G401.6 (cell line): ENCODE measurements at regions not wholly inside any gene's neighbourhood (a gene's known extent, or its start where the extent isn't known, plus 50 kb on each side); places are given as distances from the start of the nearest gene placed in this dataset.
"Not testable (repeated sequence)": the region's sequence is repeated elsewhere in the genome, so short reads cannot be mapped to it uniquely, and the experiment has no call there.

Experiments
- FAIRE-seq: peaks from 2 replicates; lab custom pipeline; 2012; peaks lifted over from hg19 to GRCh38; lab: Jason Lieb, UNC

DNA sequence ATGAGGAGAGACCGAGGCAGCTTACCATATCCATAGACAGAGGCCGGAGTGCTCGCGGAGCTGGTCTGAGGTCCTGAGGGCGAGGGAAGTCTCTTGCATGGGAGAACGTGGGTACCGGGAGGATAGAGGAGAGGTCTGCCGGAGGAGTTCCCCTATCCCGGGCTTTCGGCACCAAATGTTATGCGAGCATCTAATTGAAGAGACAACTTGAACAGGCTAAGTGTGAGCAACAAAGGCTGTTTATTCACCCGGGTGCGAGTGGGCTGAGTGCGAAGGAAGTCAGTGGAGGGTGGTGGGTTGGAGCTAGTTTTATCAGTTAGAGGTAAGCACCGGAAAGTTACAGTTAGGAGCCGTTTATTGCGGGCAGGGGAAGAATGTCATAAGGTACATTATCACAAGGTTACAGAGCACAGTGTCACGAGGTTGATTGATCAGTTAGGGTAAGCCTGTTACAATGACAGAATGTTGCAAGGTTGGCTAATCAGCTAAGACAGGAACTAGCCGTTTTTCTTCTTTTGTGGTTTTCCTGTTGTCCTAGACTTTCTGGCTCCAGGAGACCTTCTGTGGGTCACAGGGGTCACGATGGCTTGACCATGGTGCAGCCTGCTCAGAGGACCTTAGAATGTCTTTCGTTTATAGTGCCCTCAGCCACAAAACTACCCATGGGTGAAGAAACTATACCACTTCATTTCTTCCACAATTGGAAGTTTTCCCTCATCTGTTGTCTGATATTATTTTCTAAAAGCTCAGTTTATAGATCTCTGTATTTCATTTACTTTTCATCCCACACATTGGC lies 746.0 kb upstream of the ADGRB3 start:
- FAIRE-seq, result no peak

DNA sequence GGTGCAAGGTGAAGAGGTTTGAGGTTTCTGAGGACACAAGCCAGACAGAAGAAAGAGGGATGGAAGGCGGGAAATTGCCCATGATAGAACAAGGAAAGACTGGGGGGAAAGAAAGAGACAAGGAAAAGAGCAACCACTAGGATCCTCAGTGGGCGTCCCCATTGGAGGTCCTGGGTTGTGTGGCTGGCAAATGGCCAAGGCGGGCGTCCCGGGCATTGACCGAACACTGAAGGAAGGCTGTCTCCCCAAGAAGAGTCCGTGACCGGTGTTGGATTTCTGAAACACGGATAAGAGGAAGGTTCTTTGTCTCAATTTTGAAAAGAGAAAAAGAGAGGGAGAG lies 746.6 kb upstream of the ADGRB3 start:
- FAIRE-seq, result no peak

DNA sequence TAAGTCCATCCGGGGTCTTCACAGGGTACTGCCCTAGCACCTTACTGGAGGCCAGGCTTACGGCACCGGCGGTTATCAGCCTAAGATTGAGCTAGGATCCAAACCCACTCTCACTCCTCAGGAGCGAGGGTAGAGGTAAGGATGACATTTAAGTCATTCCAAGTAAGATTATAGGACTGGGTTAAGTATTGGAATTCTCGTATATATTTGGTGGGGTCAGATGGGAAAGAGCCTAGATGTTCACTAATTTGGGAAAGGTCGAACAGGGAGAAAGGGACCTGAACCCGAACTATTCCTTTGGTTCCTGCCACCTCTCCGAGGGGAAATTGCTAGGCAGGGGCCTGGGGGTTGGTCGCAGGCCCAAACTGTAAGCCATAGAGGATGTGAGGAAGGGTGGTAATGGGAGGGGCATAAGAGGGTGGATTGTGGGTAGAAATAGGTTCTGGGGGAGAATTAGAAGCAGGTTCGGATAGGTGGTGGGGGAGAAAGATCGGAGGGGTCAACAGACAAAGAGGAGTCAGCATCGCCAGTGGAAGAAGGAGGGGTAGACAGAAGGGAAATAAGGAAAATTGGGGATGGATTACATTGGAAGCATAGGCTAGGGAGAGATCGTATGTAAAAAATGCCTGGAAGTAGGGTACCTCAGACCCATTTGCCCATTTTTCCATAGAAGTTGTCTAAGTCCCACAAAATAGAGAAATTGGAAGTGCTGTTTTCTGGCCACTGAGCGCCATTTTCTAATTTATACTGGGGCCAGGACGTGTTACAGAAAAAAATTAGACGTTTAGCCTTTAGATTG lies 747.1 kb upstream of the ADGRB3 start:
- FAIRE-seq, result no peak

DNA sequence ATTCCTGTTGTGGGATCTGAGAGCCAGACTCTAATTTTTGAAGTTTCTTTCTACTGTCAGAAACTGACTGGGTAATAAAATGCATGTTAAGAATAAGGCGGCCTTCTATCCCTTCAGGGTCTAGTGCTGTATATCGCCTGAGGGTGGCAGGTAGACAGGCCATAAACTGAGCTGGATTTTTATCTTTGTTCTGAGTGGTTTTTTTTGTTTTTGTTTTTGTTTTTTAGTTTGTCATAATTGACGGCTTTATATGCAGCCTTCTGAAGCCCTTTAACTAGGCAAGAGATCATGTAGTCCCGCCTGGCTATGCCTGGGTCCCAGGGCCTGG lies 747.7 kb upstream of the ADGRB3 start:
- no peak for FAIRE-seq

DNA sequence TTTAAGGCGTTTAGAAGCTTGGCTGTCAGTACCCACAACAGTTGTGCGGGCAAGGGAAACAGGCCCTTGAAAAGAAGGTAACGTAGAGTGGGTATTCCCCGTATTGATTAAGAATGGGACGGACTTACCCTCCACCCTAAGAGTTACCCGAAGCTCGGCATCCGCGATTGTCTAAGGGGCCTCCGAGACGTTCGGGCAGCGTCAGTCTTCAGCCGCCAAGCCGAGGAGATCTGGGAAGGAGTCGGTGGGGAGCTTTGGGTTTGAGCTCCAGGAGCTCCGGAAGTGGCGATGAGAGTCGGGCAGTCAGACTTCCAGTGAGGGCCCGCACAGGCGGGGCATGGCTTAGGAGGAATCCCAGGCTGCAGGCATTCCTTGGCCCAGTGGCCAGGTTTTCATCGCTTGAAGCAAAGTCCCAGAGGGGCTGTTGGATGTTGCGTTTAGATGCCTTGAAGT lies 748.2 kb upstream of the ADGRB3 start:
- FAIRE-seq, result no peak

DNA sequence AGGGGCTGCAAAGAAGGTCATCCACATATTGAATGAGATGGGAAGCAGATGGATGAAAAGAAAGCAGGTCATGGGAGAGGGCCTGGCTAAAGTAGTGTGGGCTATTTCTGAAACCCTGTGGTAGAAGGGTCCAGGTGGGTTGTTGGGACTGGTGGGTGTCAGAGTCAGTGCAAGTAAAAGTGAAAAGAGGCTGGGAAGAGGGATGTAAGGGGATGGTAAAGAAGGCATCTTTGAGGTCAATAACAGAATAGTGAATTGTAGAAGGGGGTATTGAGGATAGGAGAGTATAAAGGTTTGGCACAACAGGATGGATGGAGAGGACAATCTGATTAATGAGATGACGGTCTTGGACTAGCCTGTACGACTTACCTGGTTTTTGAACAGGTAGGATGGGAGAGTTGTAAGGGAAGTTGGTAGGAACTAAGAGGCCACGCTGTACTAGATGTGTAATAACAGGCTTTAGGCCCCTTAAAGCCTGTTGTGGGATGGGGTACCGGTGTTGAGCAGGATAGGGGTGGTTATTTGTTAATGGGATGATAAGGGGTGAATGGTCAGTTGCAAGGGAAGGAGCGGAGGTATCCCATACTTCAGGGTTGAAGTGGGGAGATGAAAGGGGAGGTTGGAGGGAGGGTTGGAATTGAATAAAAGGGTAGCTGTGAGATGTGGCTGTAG lies 748.9 kb upstream of the ADGRB3 start:
- no peak for FAIRE-seq

DNA sequence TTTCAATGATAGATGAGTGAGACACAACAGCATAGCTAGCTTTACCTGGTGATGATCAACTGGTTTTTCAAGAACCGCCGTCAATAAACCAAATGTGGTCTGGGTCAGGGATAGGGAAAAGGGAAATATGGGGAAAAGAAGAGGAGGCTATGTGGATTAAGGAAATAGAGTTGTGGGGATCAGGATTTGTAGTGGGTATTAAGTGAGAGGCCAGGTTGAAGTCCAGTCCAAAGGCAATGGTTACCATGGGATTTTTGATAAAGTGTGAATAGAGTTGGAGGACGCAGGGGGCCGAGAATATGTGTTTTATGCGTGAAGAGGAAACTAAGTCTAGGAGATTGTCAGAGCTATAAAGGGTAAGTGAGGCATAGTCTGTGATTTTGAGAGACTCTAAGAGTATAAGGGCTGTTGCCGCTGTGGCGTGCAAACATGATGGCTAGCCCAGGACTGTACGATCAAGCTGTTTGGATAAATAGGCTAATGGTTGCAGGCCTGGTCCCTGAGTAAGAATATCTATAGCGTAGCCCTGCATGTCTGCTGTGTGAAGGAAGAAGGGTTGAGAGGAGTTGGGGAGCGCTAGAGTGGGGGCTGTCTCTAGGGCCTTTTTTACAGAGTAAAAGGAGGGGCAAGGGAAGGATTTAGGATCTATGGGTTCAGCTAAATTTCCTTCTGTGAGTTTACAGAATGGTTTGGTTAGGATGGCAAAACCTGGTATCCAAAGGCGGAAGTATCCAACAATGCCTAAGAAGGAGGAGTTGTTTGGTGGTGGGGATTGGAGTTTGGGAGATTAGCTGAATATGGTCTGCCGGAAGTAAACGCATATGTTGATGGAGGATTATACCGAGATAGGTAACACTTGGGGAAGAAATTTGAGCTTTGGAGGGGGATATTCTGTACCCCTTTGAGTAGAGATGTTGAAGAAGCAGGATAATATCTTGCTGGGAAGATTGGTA lies 749.7 kb upstream of the ADGRB3 start:
- FAIRE-seq, result no peak

DNA sequence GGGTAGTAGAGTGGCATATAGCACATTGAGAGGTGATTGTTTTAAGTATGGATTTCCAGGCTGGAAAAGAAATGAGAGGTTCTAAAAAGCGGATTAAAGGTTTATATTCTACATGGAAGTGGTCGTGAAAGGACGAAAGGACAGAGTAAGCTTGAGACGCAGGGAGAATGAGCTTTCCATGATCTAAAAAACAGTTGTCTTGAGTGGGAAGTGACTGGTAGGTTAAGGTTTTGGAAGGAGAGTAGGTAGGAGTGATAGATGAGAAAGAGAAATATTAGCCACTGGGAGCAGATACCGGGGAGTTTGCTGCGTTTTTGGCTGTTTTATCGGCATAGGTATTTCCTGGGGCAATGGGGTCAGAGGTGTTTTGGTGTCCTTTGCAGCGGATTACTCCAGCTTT lies 750.6 kb upstream of the ADGRB3 start:
- FAIRE-seq, result no peak

DNA sequence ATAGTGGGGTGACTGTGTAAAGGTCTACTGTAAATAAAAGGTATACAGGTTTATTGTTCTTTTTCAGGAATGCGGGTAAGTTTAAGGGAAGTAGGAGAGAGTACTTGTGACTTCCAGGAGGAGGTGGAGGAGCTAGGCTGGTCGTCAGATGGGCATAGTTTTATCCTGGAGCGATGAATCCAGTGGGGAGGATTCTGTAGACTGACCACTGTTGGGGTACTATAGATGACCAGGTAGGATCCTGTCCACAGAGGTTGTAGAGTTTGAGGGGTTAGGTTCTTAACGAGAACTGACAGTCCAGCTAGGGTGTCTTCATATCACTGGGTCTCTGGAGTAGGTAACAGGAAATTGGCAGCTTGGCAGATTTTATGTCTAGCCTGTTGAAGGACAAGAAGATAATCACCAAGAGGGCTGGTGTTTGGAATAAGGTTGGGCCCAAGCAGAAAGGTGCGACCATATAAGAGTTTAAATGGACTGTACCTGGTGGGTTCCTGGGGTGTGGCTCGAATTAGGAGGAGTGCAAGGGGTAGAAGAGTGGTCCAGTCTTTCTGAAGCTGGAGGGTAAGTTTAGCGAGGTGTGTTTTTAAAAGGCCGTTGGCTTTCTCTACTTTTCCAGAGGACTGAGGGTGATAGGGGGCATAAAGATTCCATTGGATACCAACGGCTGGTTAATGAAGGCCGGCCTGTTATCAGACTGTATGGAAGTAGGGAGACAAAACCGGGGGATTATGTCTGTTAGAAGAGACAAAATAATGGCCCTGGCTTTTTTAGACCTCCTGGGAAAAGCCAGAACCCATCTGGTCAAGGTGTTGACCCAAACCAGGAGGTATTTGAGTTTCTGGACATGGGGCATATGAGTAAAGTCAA lies 751.3 kb upstream of the ADGRB3 start:
- no peak for FAIRE-seq

DNA sequence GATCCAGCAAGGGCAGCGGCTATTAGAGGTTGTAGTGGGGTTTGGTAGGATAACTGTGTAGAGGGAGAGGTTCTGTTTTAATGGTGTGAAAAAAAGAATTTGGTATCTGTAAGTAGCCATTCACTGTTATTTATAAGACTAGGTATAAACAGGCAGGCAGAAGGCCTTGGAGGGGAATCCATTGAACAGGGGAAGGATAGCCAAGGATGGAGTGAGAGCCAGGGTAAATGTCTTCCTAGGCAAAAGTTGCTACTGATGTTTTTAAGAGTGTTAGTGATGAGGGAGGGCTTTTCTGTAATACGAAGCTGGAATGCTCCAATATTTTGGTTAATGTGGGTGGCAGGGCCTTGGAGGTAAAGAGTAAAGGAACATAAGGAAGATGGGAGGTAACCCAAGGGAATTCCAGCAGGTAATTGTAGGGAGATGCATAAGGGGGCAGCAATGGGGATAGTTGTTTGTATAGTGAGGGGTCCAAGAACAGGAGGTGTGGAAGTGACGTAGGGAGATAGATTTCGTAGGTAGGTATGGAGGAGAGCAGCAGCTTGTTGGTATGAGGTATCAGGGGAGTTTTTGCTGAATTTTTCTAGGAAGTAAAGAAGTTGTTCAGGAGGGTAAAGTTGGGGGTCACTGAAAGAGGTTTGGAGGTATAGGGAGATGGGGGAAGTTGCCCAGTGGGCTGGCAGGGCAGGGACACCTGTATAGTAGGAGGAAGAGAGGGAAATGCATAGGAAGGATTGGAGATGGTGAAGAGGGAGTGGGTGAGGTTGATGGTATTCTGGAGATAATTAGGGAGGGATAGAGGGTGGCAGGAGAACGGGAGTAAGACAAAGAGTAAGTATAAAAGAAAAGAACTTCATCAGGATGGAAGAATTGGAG lies 752.4 kb upstream of the ADGRB3 start:
- FAIRE-seq, result no peak

DNA sequence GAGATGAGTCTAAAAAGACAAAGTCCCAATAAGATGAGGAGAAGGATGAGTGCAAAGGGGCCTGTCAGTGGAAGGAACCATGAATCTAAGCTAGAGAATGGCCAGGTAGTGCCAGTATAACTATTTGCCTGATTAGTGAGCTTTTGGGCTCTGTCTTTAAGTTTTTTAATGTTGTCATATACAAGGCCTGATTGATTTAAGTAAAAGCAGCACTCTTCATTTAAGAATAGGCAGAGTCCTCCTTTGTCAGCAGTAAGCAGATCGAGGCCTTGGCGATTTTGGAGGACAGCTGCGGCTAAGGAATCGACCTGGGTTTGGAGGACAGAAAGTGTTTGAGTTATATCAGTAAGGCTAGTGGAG lies 753.4 kb upstream of the ADGRB3 start:
- no peak for FAIRE-seq

DNA sequence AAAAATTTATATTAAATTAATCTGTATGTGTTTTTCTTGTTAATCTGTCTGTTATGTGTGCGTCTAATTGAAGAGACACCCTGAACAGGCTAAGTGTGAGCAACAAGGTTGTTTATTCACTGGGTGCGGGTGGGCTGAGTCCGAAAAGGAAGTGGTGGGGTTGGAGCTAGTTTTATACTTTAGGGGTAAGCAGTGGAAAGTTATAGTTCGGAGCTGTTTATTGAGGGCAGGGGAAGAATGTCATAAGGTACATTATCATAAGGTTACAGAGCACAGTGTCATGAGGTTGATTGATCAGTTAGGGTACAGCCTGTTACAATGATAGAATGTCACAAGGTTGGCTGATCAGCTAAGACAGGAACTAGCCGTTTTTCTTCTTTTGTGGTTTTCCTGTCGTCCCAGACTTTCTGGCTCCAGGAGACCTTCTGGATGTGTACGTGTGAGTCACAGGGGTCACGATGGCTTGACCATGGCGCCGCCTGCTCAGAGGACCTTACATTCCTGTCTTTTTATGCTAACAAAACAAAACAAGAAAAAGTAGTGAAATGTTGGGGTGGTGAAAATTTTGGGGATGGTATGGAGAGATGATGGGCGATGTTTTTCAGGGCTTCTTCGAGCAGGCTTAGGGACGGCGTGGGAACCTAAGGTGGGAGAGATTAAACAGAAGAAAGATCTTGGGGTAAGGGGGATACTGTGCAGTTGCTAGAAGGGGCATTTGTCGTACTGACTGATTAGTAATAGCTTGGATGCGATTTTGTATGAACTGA lies 754.0 kb upstream of the ADGRB3 start:
- no peak for FAIRE-seq

DNA sequence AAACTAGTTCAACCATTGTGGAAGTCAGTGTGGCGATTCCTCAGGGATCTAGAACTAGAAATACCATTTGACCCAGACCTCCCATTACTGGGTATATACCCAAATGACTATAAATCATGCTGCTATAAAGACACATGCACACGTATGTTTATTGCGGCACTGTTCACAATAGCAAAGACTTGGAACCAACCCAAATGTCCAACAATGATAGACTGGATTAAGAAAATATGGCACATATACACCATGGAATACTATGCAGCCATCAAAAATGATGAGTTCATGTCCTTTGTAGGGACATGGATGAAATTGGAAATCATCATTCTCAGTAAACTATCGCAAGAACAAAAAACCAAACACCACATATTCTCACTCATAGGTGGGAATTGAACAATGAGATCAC lies 754.7 kb upstream of the ADGRB3 start:
- not testable (repeated sequence) for FAIRE-seq

DNA sequence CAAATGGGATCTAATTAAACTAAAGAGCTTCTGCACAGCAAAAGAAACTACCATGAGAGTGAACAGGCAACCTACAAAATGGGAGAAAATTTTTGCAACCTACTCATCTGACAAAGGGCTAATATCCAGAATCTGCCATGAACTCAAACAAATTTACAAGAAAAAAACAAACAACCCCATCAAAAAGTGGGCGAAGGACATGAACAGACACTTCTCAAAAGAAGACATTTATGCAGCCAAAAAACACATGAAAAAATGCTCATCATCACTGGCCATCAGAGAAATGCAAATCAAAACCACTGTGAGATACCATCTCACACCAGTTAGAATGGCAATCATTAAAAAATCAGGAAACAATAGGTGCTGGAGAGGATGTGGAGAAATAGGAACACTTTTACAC lies 755.2 kb upstream of the ADGRB3 start:
- FAIRE-seq, result not testable (repeated sequence)

DNA sequence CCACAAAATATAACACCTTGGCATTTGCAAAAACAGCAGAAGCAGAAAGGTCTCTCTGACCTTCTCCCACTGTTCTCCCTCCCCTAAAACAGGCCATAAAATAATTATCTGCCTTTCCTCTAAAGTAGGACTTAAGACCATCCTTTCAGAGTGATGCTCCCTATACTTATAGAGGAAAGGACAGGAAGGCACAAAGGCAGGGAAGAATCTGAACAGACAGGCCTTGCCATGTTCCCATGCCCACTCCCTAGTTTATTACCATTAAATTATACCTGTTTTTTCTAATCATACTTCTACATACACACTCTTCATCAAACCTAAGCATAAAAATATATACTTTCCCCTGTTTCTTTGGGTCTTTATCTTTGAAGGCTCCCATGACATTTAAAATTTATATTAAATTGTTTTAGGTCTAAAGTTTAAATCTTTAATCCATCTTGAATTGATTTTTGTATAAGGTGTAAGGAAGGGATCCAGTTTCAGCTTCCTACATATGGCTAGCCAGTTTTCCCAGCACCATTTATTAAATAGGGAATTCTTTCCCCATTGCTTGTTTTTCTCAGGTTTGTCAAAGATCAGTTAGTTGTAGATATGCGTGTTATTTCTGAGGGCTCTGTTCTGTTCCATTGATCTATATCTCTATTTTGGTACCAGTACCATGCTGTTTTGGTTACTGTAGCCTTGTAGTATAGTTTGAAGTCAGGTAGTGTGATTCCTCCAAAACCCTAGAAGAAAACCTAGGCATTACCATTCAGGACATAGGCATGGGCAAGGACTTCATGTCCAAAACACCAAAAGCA lies 755.8 kb upstream of the ADGRB3 start:
- FAIRE-seq, result not testable (repeated sequence)

DNA sequence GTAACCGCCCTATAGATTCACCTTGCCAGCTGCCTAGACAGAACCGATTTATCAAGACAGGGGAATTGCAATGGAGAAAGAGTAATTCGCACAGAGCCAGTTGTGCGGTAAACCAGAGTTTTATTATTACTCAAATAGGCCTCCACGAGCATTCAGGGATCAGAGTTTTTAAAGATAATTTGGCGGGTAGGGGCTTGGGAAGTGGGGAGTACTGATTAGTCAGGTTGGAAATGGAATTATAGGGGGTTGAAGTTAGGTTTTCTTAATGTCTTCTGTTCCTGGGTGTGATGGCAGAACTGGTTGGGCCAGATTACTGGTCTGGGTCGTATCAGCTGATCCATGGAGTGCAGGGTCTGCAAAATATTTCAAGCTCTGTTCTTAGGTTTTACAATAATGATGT lies 756.9 kb upstream of the ADGRB3 start:
- not testable (repeated sequence) for FAIRE-seq

DNA sequence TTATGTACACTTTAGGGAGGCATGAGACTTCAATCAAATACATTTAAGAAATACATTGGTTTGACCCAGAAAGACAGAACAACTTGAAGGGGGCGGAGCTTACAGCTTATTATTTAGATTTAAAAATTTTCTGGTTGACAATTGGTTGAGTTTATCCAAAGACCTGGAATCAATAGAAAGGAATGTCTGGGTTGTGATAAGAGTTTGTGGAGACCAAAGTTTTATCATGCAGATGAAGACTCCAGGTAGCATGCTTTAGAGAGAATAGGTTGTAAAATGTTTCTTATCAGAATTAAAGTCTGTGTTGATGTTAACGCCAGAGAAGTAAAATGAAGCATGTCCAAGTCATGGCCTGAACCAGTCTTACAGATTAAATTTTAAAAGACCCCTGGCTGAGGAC lies 757.8 kb upstream of the ADGRB3 start:
- FAIRE-seq, result no peak

DNA sequence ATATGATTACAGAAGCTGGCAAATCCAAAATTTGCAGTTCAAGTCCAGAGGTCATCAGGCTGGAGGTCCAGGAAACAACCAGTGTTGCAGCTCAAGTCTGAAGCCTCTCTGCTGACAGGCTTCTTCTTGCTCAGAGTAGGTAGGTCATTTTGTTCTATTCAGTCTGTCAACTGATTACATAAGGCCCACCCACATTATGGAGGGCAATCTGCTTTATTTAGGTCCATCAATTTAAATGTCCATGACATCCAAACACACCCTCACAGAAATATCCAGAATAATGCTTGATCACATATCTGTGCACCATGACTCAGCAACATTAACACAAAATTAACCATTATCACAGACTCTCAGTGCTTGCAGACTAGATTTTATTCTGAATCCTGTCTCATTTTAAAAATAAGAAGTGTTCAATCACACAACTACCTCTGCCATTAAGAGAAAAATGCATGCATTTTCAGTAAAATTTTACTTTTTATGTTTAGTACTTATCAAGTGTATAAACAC lies 759.2 kb upstream of the ADGRB3 start:
- FAIRE-seq, result no peak
